SK-N-SH (cell line): ENCODE measurements at regions not wholly inside any gene's neighbourhood (a gene's known extent, or its start where the extent isn't known, plus 50 kb on each side); places are given as distances from the start of the nearest gene placed in this dataset.

Source experiments
- CTCF ChIA-PET: fragments of 300-600, 350-600 bp; formaldehyde crosslinking; extraction: SDS; loops from one replicate; lab custom pipeline; 2021; lab: Yijun Ruan, JAX
- POLR2A ChIA-PET: fragments of 350-600 bp; sonication (Branson Sonifier 250); formaldehyde crosslinking; extraction: SDS; loops from one replicate; lab custom pipeline; 2020; ENCODE audit warnings: antibody characterized with exemption, inconsistent platforms; lab: Yijun Ruan, JAX
- DNase-seq: peaks from one replicate; pipeline ENCODE4 v3.0.0; 2012
- H2AFZ ChIP-seq: fragments of 200-600 bp; sonication (generic); 2 replicates; pipeline ENCODE4 v1.8.1; 2016; ENCODE audit warnings: antibody characterized with exemption, mild to moderate bottlenecking, low read depth
- H3F3A ChIP-seq: fragments of 200-600 bp; sonication (generic); replicated peaks from 2 replicates; pipeline ENCODE3; 2016; ENCODE audit warnings: antibody characterized with exemption, mild to moderate bottlenecking; ENCODE audit not compliant: insufficient read depth
- H3K27ac ChIP-seq, 2 experiments: fragments of 200-500 bp in 1 of 2; fragments of 200-600 bp in 1 of 2; sonication (Bioruptor generic) in 1 of 2; sonication (generic), shearing (Covaris generic) in 1 of 2; 2 replicates each; pipeline versions ENCODE4 v1.5.1 to v1.6.1; 2014 to 2016; ENCODE audit warnings: low read depth in 2 of 2, inconsistent platforms in 1 of 2, low read length in 1 of 2, mild to moderate bottlenecking in 1 of 2, mixed read lengths in 1 of 2
- H3K27me3 ChIP-seq: fragments of 200-600 bp; sonication (generic), shearing (Covaris generic); 2 replicates; pipeline ENCODE4 v1.6.1; 2016; ENCODE audit warnings: mixed run types; ENCODE audit not compliant: insufficient read depth
- H3K36me3 ChIP-seq, 2 experiments: fragments of 200-500 bp in 1 of 2; fragments of 200-600 bp in 1 of 2; sonication (Bioruptor generic) in 1 of 2; sonication (generic) in 1 of 2; replicated peaks in 1 of 2; 2 replicates each; pipeline versions ENCODE3 to v1.5.1; 2014 to 2016; ENCODE audit warnings: low read length in 1 of 2, mild to moderate bottlenecking in 1 of 2; ENCODE audit not compliant: insufficient read depth in 2 of 2, control insufficient read depth in 1 of 2
- H3K4me1 ChIP-seq, 2 experiments: fragments of 200-500 bp in 1 of 2; fragments of 200-600 bp in 1 of 2; sonication (Bioruptor generic) in 1 of 2; sonication (generic), shearing (Covaris generic) in 1 of 2; 2 replicates each; pipeline versions ENCODE4 v1.5.1 to v1.6.1; 2014 to 2016; ENCODE audit warnings: low read depth in 1 of 2, low read length in 1 of 2, mixed run types in 1 of 2; ENCODE audit not compliant: insufficient read depth in 2 of 2, control insufficient read depth in 1 of 2
- H3K4me2 ChIP-seq: fragments of 200-600 bp; sonication (generic), shearing (Covaris generic); 2 replicates; pipeline ENCODE4 v1.6.1; 2017; ENCODE audit warnings: mixed run types
- H3K4me3 ChIP-seq, 2 experiments: fragments of 200-500 bp in 1 of 2; fragments of 200-600 bp in 1 of 2; sonication (Bioruptor generic) in 1 of 2; sonication (generic), shearing (Covaris generic) in 1 of 2; 2 replicates each; pipeline versions ENCODE4 v1.5.1 to v1.8.1; 2014 to 2016; ENCODE audit warnings: low read depth in 2 of 2, inconsistent platforms in 1 of 2, low read length in 1 of 2, mild to moderate bottlenecking in 1 of 2, mixed read lengths in 1 of 2, moderate library complexity in 1 of 2
- H3K79me2 ChIP-seq: fragments of 200-600 bp; sonication (generic); 2 replicates; pipeline ENCODE4 v1.8.1; 2017; ENCODE audit warnings: mild to moderate bottlenecking; ENCODE audit not compliant: insufficient read depth
- H3K9ac ChIP-seq: fragments of 200-600 bp; sonication (generic); 2 replicates; pipeline ENCODE4 v1.6.1; 2017; ENCODE audit warnings: mixed run types
- H3K9me2 ChIP-seq: fragments of 200-600 bp; sonication (generic); 2 replicates; pipeline ENCODE4 v1.6.1; 2017; ENCODE audit warnings: mixed run types
- H3K9me3 ChIP-seq: fragments of 200-600 bp; sonication (generic); 2 replicates; pipeline ENCODE4 v1.6.1; 2017; ENCODE audit warnings: mixed run types, mild to moderate bottlenecking, moderate library complexity
- H4K20me1 ChIP-seq: fragments of 200-600 bp; sonication (generic); 2 replicates; pipeline ENCODE4 v1.6.1; 2017; ENCODE audit warnings: mild to moderate bottlenecking, mixed run types; ENCODE audit not compliant: insufficient read depth
- CHD2 ChIP-seq: fragments of 150-350 bp; IDR thresholded peaks from 2 replicates; pipeline ENCODE4 v1.6.1; 2018; ENCODE audit warnings: low read length; ENCODE audit not compliant: partially characterized antibody
- ELF1 ChIP-seq: IDR thresholded peaks from 2 replicates; pipeline ENCODE4 v1.4.0; 2012
- EP300 ChIP-seq, 2 experiments: IDR thresholded peaks; 2 replicates each; pipeline versions ENCODE4 v1.4.0 to v1.6.1; 2012; ENCODE audit warnings: borderline replicate concordance in 1 of 2, low read depth in 1 of 2, low read length in 1 of 2
- GABPA ChIP-seq: IDR thresholded peaks from 2 replicates; pipeline ENCODE4 v1.4.0; 2012; ENCODE audit warnings: low read depth, mild to moderate bottlenecking
- JUND ChIP-seq: IDR thresholded peaks from 2 replicates; pipeline ENCODE4 v1.4.0; 2012
- MAX ChIP-seq: IDR thresholded peaks from 2 replicates; pipeline ENCODE4 v1.4.0; 2012; ENCODE audit warnings: low read depth
- NFIC ChIP-seq: IDR thresholded peaks from 2 replicates; pipeline ENCODE4 v1.4.0; 2012; ENCODE audit warnings: borderline replicate concordance
- NRF1 ChIP-seq: IDR thresholded peaks from 2 replicates; pipeline ENCODE4 v1.6.1; 2012; ENCODE audit warnings: low read depth, mild to moderate bottlenecking, low read length
- PBX3 ChIP-seq: IDR thresholded peaks from 2 replicates; pipeline ENCODE4; 2012
- RAD21 ChIP-seq: IDR thresholded peaks from 2 replicates; pipeline ENCODE4 v1.6.1; 2012; ENCODE audit warnings: mild to moderate bottlenecking, low read length
- RFX5 ChIP-seq: IDR thresholded peaks from 2 replicates; pipeline ENCODE4 v1.6.1; 2012; ENCODE audit warnings: mild to moderate bottlenecking, improper control_type of control experiment, low read length
- TAF1 ChIP-seq: IDR thresholded peaks from 2 replicates; pipeline ENCODE4 v1.6.1; 2012; ENCODE audit warnings: low read depth, mild to moderate bottlenecking, low read length, moderate library complexity, borderline replicate concordance
- TCF12 ChIP-seq: IDR thresholded peaks from 2 replicates; pipeline ENCODE4 v1.4.0; 2012
- TEAD4 ChIP-seq: IDR thresholded peaks from 2 replicates; pipeline ENCODE4 v1.4.0; 2012; ENCODE audit warnings: mild to moderate bottlenecking, borderline replicate concordance; ENCODE audit not compliant: insufficient read depth
- ZBTB33 ChIP-seq: IDR thresholded peaks from 2 replicates; pipeline ENCODE4 v1.4.0; 2012; ENCODE audit warnings: low read depth, borderline replicate concordance
- WGBS: methylation state at CpG from one replicate; pipeline ENCODE4 v1.1.6; 2017; ENCODE audit warnings: low lambda C conversion rate; 5-methylcytosine and 5-hydroxymethylcytosine counted together
- TF ChIP-seq, protein P1 (sequence below): fragments of 200-600 bp; sonication (generic); IDR thresholded peaks from 2 replicates; pipeline ENCODE4 v1.6.1; 2017; ENCODE audit warnings: antibody characterized with exemption, mild to moderate bottlenecking, moderate library complexity
- TF ChIP-seq, protein P2 (sequence below): fragments of 150-350 bp; IDR thresholded peaks from 2 replicates; pipeline ENCODE4 v1.6.1; 2017; ENCODE audit warnings: antibody characterized with exemption, low read length, low read depth, borderline replicate concordance
- TF ChIP-seq, protein P3 (sequence below): IDR thresholded peaks from 2 replicates; pipeline ENCODE4 v1.4.0; 2012; ENCODE audit warnings: low read depth, borderline replicate concordance

GRCh38 chr6:87826424-87826823 is 124.4 kb upstream of the AKIRIN2 start (continued):
- TF ChIP-seq GABPA, result no peak

DNA sequence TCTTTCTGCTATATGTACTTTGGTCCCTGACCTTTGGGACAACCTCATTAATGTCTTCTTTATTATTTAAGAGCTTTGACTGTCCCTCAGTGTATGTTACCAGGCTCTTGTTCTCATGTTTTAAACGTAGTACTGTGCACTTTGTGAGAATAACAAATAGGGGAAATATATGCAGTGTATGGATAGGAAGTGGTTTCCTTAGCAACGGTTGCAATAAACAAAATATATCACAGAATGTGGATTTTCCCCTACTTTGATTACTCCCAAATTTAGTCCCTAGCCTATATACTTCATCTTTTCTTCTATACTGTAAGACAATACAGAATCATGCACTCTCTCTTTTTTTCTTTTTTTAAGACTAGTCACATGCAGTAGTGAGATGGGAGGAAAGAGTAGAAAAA is 123.8 kb upstream of the AKIRIN2 start:
- WGBS, result 46% methylated on average over 2 of the region's 2 CpGs
- H3K27me3 ChIP-seq, result no peaks in the 10 kb centered on the region

More for the DNA sequence above, 123.8 kb upstream of the AKIRIN2 start:
- POLR2A ChIA-PET, result no interaction called here
- Histone ChIP-seq H3K27ac (no peak overlapping the region), H3F3A (no peaks in the 10 kb centered on the region), H3K79me2 (no peaks in the 10 kb centered on the region), H2AFZ (no peak overlapping the region), H3K9me3 (no peaks in the 10 kb centered on the region), H3K9me2 (no peaks in the 10 kb centered on the region), H3K36me3 (no peaks in the 10 kb centered on the region), H3K4me2 (no peak overlapping the region), H3K4me3 (no peak overlapping the region), H3K9ac (no peak overlapping the region), H3K4me1 (no peaks in the 10 kb centered on the region), H4K20me1 (no peaks in the 10 kb centered on the region)
- no peak for DNase-seq
- CTCF ChIA-PET, result no interaction called here
- no peak for TF ChIP-seq ZBTB33
- no peak for TF ChIP-seq NRF1
- TF ChIP-seq TEAD4, result no peak
- TF ChIP-seq TAF1, result no peak
- TF ChIP-seq CHD2, result no peak
- TF ChIP-seq ELF1, result no peak
- no peak for TF ChIP-seq EP300 (IDR thresholded peaks at IDR 0.05; ENCODE audit: borderline replicate concordance in 1 of 2, low read depth in 1 of 2, low read length in 1 of 2)
- no peak for TF ChIP-seq RAD21
- no peak for TF ChIP-seq NFIC
- no peak for TF ChIP-seq JUND
- no peak for TF ChIP-seq TCF12
- TF ChIP-seq, protein P1, sequence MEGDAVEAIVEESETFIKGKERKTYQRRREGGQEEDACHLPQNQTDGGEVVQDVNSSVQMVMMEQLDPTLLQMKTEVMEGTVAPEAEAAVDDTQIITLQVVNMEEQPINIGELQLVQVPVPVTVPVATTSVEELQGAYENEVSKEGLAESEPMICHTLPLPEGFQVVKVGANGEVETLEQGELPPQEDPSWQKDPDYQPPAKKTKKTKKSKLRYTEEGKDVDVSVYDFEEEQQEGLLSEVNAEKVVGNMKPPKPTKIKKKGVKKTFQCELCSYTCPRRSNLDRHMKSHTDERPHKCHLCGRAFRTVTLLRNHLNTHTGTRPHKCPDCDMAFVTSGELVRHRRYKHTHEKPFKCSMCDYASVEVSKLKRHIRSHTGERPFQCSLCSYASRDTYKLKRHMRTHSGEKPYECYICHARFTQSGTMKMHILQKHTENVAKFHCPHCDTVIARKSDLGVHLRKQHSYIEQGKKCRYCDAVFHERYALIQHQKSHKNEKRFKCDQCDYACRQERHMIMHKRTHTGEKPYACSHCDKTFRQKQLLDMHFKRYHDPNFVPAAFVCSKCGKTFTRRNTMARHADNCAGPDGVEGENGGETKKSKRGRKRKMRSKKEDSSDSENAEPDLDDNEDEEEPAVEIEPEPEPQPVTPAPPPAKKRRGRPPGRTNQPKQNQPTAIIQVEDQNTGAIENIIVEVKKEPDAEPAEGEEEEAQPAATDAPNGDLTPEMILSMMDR, result no peak
- TF ChIP-seq RFX5, result no peak
- TF ChIP-seq, protein P2, sequence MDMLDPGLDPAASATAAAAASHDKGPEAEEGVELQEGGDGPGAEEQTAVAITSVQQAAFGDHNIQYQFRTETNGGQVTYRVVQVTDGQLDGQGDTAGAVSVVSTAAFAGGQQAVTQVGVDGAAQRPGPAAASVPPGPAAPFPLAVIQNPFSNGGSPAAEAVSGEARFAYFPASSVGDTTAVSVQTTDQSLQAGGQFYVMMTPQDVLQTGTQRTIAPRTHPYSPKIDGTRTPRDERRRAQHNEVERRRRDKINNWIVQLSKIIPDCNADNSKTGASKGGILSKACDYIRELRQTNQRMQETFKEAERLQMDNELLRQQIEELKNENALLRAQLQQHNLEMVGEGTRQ, result no peak
- TF ChIP-seq PBX3, result no peak
- no peak for TF ChIP-seq MAX
- TF ChIP-seq, protein P3, sequence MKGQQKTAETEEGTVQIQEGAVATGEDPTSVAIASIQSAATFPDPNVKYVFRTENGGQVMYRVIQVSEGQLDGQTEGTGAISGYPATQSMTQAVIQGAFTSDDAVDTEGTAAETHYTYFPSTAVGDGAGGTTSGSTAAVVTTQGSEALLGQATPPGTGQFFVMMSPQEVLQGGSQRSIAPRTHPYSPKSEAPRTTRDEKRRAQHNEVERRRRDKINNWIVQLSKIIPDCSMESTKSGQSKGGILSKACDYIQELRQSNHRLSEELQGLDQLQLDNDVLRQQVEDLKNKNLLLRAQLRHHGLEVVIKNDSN, result no peak
